ENCODE measurements at regions not wholly inside any gene's neighbourhood (a gene's known extent, or its start where the extent isn't known, plus 50 kb on each side); places are given as distances from the start of the nearest gene placed in this dataset.

DNA sequence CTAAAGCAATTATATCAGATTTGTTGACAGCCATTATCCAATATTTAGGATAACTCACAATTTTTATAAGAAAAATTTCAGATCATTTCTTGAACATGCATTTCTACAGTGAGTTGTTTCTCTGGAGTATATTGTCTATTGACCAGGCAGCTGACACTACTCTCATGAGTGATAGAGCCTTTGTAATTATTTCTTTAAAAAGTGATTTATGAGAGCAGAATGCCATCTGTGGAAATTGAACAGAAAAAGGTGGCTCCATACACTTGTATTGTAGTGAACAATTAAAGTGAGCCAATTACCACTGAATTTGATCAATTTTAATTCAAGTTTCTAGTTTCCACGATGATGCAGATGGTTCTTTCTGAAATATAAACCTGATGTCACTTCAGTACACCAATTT is 855.4 kb downstream of the TAF11L14 start:
- Histone ChIP-seq H3K4me3 (ENCODE audit: low read length in 2 of 2) (no peak overlapping the region), H3K9me3 (ENCODE audit: control insufficient read depth, low read length) (no peaks in the 10 kb centered on the region), H3K4me1 (ENCODE audit: control insufficient read depth in 1 of 2, insufficient read depth in 2 of 2, low read length in 2 of 2) (no peaks in the 10 kb centered on the region), H3K27me3 (ENCODE audit: control insufficient read depth in 1 of 2, insufficient read depth in 2 of 2, low read length in 1 of 2) (no peaks in the 10 kb centered on the region), H3K36me3 (ENCODE audit: control insufficient read depth in 1 of 2, insufficient read depth in 2 of 2, low read length in 1 of 2) (no peaks in the 10 kb centered on the region), H3K27ac (ENCODE audit: low read depth in 1 of 2, low read length in 2 of 2) (no peak overlapping the region)
- intact Hi-C loops (cut with DNase I): no loop called here
- WGBS, 2 donors: 61 to 69% methylated on average over 1 of the region's 1 CpG
- no peak for DNase-seq
- no peak for ATAC-seq (ENCODE audit: low FRiP score)

GRCh38 chr5:18491349-18491748 is 857.1 kb downstream of the TAF11L14 start:
- no peak overlapping the region for H3K27ac ChIP-seq (ENCODE audit: low read depth in 1 of 2, low read length in 2 of 2)
- H3K4me1 ChIP-seq (ENCODE audit: control insufficient read depth in 1 of 2, insufficient read depth in 2 of 2, low read length in 2 of 2): no peaks in the 10 kb centered on the region
- H3K9me3 ChIP-seq (ENCODE audit: control insufficient read depth, low read length): no peaks in the 10 kb centered on the region
- H3K27me3 ChIP-seq (ENCODE audit: control insufficient read depth in 1 of 2, insufficient read depth in 2 of 2, low read length in 1 of 2): no peaks in the 10 kb centered on the region
- no peaks in the 10 kb centered on the region for H3K36me3 ChIP-seq (ENCODE audit: control insufficient read depth in 1 of 2, insufficient read depth in 2 of 2, low read length in 1 of 2)
- intact Hi-C loops (cut with DNase I): no loop called here
- 6 to 15% methylated on average over 1 of the region's 1 CpG for WGBS, 2 donors
- ATAC-seq (ENCODE audit: low FRiP score): no peak
- DNase-seq: no peak
- no peak overlapping the region for H3K4me3 ChIP-seq (ENCODE audit: low read length in 2 of 2)

GRCh38 chr5:18495157-18495556 is 860.9 kb downstream of the TAF11L14 start:
- Histone ChIP-seq H3K27ac (ENCODE audit: low read depth in 1 of 2, low read length in 2 of 2) (no peak overlapping the region), H3K36me3 (ENCODE audit: control insufficient read depth in 1 of 2, insufficient read depth in 2 of 2, low read length in 1 of 2) (no peaks in the 10 kb centered on the region), H3K4me3 (ENCODE audit: low read length in 2 of 2) (no peak overlapping the region), H3K27me3 (ENCODE audit: control insufficient read depth in 1 of 2, insufficient read depth in 2 of 2, low read length in 1 of 2) (no peaks in the 10 kb centered on the region), H3K4me1 (ENCODE audit: control insufficient read depth in 1 of 2, insufficient read depth in 2 of 2, low read length in 2 of 2) (no peaks in the 10 kb centered on the region), H3K9me3 (ENCODE audit: control insufficient read depth, low read length) (no peaks in the 10 kb centered on the region)
- ATAC-seq (ENCODE audit: low FRiP score): no peak
- DNase-seq: no peak
- 64 to 72% methylated on average over 1 of the region's 1 CpG for WGBS, 2 donors
- intact Hi-C loops (cut with DNase I): no loop called here

DNA sequence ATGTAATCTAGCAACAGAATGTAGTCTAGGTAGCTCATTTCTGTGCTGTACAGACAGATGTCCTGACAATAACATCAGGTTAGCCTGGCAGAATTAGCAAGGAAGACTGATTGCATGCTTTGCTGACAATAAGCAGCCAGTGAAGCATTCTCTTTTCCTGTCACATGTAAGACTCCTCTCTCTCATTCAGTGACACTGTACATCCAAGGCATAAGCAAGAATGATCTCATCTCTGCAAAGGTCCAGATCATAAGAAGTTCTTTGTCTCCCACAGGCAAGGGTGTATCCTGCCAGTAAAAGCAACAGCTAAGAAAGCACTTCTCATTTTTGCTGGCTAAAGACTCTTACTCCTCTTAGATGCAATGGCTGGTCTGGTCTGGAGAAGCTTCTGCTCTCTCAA is 861.8 kb downstream of the TAF11L14 start:
- Histone ChIP-seq H3K9me3 (ENCODE audit: control insufficient read depth, low read length) (no peaks in the 10 kb centered on the region), H3K27me3 (ENCODE audit: control insufficient read depth in 1 of 2, insufficient read depth in 2 of 2, low read length in 1 of 2) (no peaks in the 10 kb centered on the region), H3K27ac (ENCODE audit: low read depth in 1 of 2, low read length in 2 of 2) (no peak overlapping the region), H3K4me3 (ENCODE audit: low read length in 2 of 2) (no peak overlapping the region), H3K36me3 (ENCODE audit: control insufficient read depth in 1 of 2, insufficient read depth in 2 of 2, low read length in 1 of 2) (no peaks in the 10 kb centered on the region), H3K4me1 (ENCODE audit: control insufficient read depth in 1 of 2, insufficient read depth in 2 of 2, low read length in 2 of 2) (no peaks in the 10 kb centered on the region)
- ATAC-seq (ENCODE audit: low FRiP score) (no peak), DNase-seq (no peak)
- intact Hi-C loops (cut with DNase I): no loop called here

- Histone ChIP-seq H3K36me3 (ENCODE audit: control insufficient read depth in 1 of 2, insufficient read depth in 2 of 2, low read length in 1 of 2) (no peaks in the 10 kb centered on the region), H3K9me3 (ENCODE audit: control insufficient read depth, low read length) (no peaks in the 10 kb centered on the region), H3K4me1 (ENCODE audit: control insufficient read depth in 1 of 2, insufficient read depth in 2 of 2, low read length in 2 of 2) (no peaks in the 10 kb centered on the region), H3K27me3 (ENCODE audit: control insufficient read depth in 1 of 2, insufficient read depth in 2 of 2, low read length in 1 of 2) (no peaks in the 10 kb centered on the region), H3K27ac (ENCODE audit: low read depth in 1 of 2, low read length in 2 of 2) (no peak overlapping the region), H3K4me3 (ENCODE audit: low read length in 2 of 2) (no peak overlapping the region)
- DNase-seq (no peak), ATAC-seq (ENCODE audit: low FRiP score) (no peak)
- intact Hi-C loops (cut with DNase I): no loop called here
- WGBS, 2 donors: 67 to 72% methylated on average over 2 of the region's 2 CpGs
These were observed 862.8 kb downstream of the TAF11L14 start for GRCh38 chr5:18497089-18497488.

DNA sequence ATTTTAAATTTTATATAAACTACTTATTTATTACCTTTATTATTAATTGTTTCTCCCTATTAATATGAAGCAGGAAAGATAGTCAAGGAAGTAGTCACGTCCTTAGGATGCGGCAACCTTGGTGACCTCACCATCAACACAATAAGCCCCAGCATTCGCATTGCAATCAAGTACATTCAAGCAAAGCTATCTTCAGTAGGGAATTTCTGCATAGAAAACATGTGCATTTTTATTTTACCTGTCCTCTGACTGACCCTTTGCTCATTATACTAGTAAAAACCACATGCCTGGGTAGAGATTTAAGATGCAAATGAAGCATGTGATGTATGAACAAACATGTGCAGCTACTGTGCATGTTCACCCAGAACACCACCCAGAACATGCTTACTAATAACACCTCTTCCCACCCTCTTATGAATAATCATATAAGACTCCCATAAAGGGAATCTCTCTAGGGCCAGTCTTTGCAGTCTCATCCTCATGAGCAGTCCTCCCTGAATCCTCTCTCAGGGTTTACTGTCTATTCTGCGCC is 869.6 kb downstream of the TAF11L14 start:
- Histone ChIP-seq H3K9me3 (ENCODE audit: control insufficient read depth, low read length) (no peaks in the 10 kb centered on the region), H3K27ac (ENCODE audit: low read depth in 1 of 2, low read length in 2 of 2) (no peak overlapping the region), H3K27me3 (ENCODE audit: control insufficient read depth in 1 of 2, insufficient read depth in 2 of 2, low read length in 1 of 2) (no peaks in the 10 kb centered on the region), H3K4me3 (ENCODE audit: low read length in 2 of 2) (no peak overlapping the region), H3K36me3 (ENCODE audit: control insufficient read depth in 1 of 2, insufficient read depth in 2 of 2, low read length in 1 of 2) (no peaks in the 10 kb centered on the region), H3K4me1 (ENCODE audit: control insufficient read depth in 1 of 2, insufficient read depth in 2 of 2, low read length in 2 of 2) (no peaks in the 10 kb centered on the region)
- intact Hi-C loops (cut with DNase I): no loop called here
- DNase-seq (no peak), ATAC-seq (ENCODE audit: low FRiP score) (no peak)
- WGBS, 2 donors: 86% methylated on average over 4 of the region's 4 CpGs

GRCh38 chr5:18507114-18507513 is 872.9 kb downstream of the TAF11L14 start:
- Histone ChIP-seq H3K27me3 (ENCODE audit: control insufficient read depth in 1 of 2, insufficient read depth in 2 of 2, low read length in 1 of 2) (no peaks in the 10 kb centered on the region), H3K4me3 (ENCODE audit: low read length in 2 of 2) (no peak overlapping the region), H3K27ac (ENCODE audit: low read depth in 1 of 2, low read length in 2 of 2) (no peak overlapping the region), H3K4me1 (ENCODE audit: control insufficient read depth in 1 of 2, insufficient read depth in 2 of 2, low read length in 2 of 2) (no peaks in the 10 kb centered on the region), H3K9me3 (ENCODE audit: control insufficient read depth, low read length) (no peaks in the 10 kb centered on the region), H3K36me3 (ENCODE audit: control insufficient read depth in 1 of 2, insufficient read depth in 2 of 2, low read length in 1 of 2) (no peaks in the 10 kb centered on the region)
- intact Hi-C loops (cut with DNase I): no loop called here
- WGBS, 2 donors: 82 to 84% methylated on average over 1 of the region's 1 CpG
- DNase-seq (no peak), ATAC-seq (ENCODE audit: low FRiP score) (no peak)

DNA sequence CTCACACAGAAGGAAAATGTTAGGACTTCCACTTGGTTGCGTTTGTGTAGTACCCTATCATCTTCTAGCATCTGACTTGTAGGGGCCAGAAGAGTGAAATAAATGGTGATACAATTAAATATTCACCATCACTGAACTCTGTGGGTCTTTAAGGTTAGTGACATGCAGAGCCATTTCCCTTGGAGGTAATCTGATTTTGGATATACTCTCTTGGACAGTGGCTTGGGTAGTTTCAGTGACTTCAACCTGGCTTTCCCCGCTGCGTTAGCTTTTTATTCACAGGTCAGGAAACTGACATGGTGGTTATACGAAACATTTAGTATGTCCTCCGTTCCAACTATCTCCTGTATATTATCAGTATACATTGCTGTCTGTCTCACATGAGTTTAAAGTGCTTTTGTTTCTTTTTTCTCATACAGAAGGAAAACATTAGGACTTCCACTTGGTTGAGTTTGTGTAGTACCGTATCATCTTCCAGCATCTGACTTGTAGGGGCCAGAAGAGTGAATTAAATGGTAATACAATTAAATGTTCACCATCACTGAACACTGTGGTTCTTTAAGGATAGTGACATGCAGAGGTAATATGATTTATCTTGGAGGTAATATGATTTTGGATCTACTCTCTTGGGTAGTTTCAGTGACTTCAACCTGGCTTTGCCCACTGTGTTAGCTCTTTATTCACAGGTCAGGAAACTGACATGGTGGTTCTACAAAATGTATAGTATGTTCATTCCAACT is 883.6 kb downstream of the TAF11L14 start:
- Histone ChIP-seq H3K4me1 (ENCODE audit: control insufficient read depth in 1 of 2, insufficient read depth in 2 of 2, low read length in 2 of 2) (no peaks in the 10 kb centered on the region), H3K9me3 (ENCODE audit: control insufficient read depth, low read length) (no peaks in the 10 kb centered on the region), H3K4me3 (ENCODE audit: low read length in 2 of 2) (no peak overlapping the region), H3K27me3 (ENCODE audit: control insufficient read depth in 1 of 2, insufficient read depth in 2 of 2, low read length in 1 of 2) (no peaks in the 10 kb centered on the region), H3K36me3 (ENCODE audit: control insufficient read depth in 1 of 2, insufficient read depth in 2 of 2, low read length in 1 of 2) (no peaks in the 10 kb centered on the region), H3K27ac (ENCODE audit: low read depth in 1 of 2, low read length in 2 of 2) (no peak overlapping the region)
- ATAC-seq (ENCODE audit: low FRiP score) (no peak), DNase-seq (no peak)
- WGBS, 2 donors: 87 to 92% methylated on average over 6 of the region's 6 CpGs
- intact Hi-C loops (cut with DNase I): no loop called here

GRCh38 chr5:18523380-18523779 is 889.1 kb downstream of the TAF11L14 start:
- Histone ChIP-seq H3K4me3 (ENCODE audit: low read length in 2 of 2) (no peak overlapping the region), H3K4me1 (ENCODE audit: control insufficient read depth in 1 of 2, insufficient read depth in 2 of 2, low read length in 2 of 2) (no peaks in the 10 kb centered on the region), H3K27me3 (ENCODE audit: control insufficient read depth in 1 of 2, insufficient read depth in 2 of 2, low read length in 1 of 2) (no peaks in the 10 kb centered on the region), H3K27ac (ENCODE audit: low read depth in 1 of 2, low read length in 2 of 2) (no peak overlapping the region), H3K36me3 (ENCODE audit: control insufficient read depth in 1 of 2, insufficient read depth in 2 of 2, low read length in 1 of 2) (no peaks in the 10 kb centered on the region), H3K9me3 (ENCODE audit: control insufficient read depth, low read length) (no peaks in the 10 kb centered on the region)
- no peak for DNase-seq
- 34 to 47% methylated on average over 2 of the region's 2 CpGs for WGBS, 2 donors
- ATAC-seq (ENCODE audit: low FRiP score): no peak
- intact Hi-C loops (cut with DNase I): no loop called here

All from aorta (tissue), 5 donors.